ENCODE measurements at regions not wholly inside any gene's neighbourhood (a gene's known extent, or its start where the extent isn't known, plus 50 kb on each side); places are given as distances from the start of the nearest gene placed in this dataset.

GRCh38 chr2:37779611-37780386 lies 108.4 kb upstream of the CDC42EP3 start:
- TF ChIP-seq POLR2A (IDR thresholded peaks at IDR 0.05) = no peak
- TF ChIP-seq, protein P1, sequence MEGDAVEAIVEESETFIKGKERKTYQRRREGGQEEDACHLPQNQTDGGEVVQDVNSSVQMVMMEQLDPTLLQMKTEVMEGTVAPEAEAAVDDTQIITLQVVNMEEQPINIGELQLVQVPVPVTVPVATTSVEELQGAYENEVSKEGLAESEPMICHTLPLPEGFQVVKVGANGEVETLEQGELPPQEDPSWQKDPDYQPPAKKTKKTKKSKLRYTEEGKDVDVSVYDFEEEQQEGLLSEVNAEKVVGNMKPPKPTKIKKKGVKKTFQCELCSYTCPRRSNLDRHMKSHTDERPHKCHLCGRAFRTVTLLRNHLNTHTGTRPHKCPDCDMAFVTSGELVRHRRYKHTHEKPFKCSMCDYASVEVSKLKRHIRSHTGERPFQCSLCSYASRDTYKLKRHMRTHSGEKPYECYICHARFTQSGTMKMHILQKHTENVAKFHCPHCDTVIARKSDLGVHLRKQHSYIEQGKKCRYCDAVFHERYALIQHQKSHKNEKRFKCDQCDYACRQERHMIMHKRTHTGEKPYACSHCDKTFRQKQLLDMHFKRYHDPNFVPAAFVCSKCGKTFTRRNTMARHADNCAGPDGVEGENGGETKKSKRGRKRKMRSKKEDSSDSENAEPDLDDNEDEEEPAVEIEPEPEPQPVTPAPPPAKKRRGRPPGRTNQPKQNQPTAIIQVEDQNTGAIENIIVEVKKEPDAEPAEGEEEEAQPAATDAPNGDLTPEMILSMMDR (IDR thresholded peaks at IDR 0.05) = no peak
